NCI-H345 (cell line): ENCODE measurements at regions not wholly inside any gene's neighbourhood (a gene's known extent, or its start where the extent isn't known, plus 50 kb on each side); places are given as distances from the start of the nearest gene placed in this dataset.
"Not testable (repeated sequence)": the region's sequence is repeated elsewhere in the genome, so short reads cannot be mapped to it uniquely, and the experiment has no call there.

Experiments used
- DNase-seq: peaks from one replicate; lab custom pipeline; 2025; lab: John Stamatoyannopoulos, UW

DNA sequence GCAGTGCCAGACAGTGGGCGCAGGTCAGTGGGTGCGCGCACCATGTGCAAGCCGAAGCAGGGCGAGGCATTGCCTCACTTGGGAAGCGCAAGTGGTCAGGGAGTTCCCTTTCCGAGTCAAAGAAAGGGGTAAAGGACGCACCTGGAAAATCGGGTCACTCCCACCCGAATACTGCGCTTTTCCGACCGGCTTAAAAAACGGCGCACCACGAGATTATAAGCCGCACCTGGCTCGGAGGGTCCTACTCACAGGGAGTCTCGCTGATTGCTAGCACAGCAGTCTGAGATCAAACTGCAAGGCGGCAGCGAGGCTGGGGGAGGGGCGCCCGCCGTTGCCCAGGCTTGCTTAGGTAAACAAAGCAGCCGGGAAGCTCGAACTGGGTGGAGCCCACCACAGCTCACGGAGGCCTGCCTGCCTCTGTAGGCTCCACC, 77.9 kb downstream of the NR4A2 start:
- DNase-seq: not testable (repeated sequence)

DNA sequence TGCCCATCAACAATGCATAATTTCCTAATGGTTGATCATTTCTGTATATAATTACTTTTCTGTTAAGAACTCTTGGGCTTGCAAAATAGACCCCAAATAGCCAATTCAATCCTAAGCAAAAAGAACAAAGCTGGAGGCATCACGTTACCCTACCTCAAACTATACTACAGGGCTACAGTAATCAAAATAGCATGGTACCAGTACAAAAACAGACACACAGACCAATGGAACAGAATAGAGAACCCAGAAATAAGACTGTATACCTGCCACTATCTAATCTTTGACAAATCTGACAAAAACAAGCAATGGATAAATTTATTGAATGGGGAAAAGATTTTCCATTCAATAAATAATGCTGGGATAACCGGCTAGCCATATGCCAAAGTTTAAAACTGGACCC, 78.8 kb downstream of the NR4A2 start:
- DNase-seq: no peak

- DNase-seq: no peak
These were observed 89.6 kb downstream of the NR4A2 start for GRCh38 chr2:156242874-156243273.

DNA sequence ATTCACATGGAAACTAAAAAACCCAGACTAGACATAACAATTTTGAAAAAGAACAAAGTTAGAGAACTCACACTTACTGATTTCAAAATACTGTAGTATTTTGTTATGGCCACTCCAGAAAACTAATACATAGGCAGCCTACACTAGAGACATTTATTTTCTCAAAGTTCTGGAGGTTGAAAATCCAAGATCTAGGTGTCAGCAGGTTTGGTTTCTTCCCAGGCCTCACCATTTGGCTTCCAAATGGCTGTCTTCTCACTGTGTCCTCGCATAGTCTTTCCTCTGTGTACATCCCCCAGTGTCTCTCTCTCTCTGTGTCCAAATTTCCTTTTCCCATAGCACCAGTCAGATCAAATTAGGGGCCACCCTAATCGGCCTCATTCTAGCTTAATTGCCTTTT, 95.0 kb downstream of the NR4A2 start:
- no peak for DNase-seq

- DNase-seq: no peak
These were observed 102.7 kb downstream of the NR4A2 start for GRCh38 chr2:156229724-156230362.

- DNase-seq: not testable (repeated sequence)
These were observed 109.2 kb downstream of the NR4A2 start for GRCh38 chr2:156223328-156223727.

DNA sequence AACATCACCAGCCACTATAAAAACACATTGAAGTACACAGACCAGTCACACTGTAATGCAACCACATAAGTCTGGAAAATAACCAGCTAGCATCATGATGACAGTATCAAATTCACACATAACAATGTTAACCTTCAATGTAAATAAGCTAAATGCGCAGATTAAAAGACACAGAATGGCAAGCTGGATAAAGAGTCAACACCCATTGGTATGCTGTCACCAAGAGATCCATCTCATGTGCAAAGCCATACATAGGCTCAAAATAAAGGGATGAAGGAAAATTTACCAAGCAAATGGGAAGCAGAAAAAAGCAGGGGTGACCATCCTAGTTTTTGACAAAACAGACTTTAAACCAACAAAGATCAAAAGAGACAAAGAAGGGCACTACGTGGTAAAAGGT, 110.8 kb downstream of the NR4A2 start:
- no peak for DNase-seq

DNA sequence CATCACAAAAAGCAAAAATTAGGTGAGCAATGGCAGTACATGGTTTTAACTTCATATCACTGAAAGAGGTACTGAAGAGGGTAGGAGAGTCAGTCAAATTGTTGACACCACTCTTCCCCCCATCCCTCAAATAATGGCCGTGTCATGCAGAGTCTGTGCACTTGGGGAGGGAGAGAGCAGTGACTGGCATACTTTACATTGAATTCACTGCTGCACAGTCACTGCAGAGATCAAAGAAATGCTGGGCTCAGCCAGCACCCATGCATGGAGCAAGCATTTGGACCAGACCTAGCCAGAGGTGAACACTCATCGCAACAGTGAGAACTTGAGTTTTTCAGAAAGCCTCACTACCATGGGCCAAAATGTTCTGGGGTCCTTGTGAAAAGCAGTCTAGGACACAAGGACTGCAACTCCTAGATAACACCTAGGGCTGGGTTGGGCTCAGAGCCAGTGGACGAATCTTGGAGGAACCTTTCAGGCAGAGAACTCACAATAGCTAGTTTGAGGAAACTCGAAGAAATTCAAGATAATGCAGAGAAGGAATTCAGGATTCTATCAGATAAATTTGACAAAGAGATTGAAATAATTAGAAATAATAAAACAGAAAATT, 112.9 kb downstream of the NR4A2 start:
- DNase-seq: no peak

DNA sequence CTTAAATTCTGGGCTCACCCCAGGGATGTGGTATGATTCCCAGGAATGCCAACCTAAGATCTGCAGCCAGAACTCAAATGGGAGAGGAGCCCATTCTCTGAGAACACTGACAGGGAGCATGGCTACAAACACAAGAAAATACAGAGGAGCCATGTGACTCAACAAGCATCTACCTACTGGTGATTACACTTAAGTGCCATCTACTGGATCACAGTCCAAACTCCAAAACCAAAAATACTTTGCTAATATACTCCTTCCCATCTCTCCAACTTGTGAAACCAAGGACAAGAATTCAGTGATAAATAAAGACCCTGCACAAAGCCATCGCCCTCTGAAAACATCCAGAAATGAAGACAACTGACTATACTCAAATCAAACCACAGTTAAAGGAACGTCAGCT, 116.9 kb downstream of the NR4A2 start:
- no peak for DNase-seq

DNA sequence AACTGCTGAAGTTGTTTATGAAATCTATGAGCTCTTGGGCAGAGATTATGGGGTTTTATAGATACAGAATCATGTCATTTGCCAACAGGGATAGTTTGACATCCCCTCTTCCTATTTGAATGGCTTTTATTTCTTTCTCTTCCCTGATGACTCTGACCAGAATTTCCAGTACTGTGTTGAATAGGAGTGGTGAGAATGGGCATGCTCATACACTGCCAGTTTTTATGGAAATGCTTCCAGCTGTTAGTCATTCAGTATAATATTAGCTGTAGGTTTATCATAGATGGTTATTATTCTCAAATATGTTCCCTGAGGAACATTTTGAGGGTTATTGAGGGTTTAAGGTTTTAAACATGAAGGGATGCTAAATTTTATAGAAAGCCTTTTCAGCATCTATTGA, 121.2 kb downstream of the NR4A2 start:
- DNase-seq: no peak

- no peak for DNase-seq
These were observed 126.2 kb downstream of the NR4A2 start for GRCh38 chr2:156206355-156206754.

- no peak for DNase-seq
These were observed 132.9 kb downstream of the NR4A2 start for GRCh38 chr2:156199588-156199987.

DNA sequence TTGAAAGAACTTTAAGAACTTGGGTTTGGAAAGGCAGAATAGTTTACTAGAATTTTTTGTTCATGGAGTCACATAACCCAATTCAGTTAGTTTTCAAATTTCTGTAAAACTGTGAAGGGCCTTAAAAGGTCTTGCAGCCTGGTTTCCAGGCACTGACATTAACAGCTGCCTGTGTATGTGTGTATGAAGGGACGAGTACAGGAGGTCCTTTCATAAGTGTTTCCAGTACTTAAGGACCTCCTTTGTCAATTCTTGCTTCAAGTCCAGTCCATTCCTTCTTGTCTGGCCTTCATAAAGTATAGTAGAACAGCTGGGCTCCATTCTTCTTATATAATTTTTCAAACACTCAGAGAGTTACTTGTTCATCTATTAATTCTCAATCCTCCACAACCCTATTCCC, 136.5 kb downstream of the NR4A2 start:
- DNase-seq: no peak

- DNase-seq: no peak
These were observed 140.1 kb downstream of the NR4A2 start for GRCh38 chr2:156192468-156192867.

GRCh38 chr2:156191527-156191926, 141.0 kb downstream of the NR4A2 start:
- no peak for DNase-seq

DNA sequence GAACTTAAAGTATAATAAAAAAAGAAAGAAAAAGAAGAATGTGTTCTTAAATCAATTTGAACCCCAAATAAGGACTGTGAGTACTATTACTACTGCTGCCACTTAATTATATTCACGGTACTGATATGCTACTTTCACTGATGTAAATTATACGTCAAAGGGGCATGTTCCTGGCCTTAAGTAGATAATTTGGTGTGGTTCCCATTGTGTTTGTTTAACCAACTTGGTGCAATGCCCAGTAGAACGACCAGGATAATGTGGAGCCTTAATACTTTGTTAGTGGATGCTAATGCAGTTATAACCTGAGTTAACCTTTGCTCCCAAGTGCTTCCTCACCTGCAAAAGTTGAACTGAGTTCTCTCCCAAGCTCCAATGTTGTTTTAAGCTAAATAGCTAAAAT, 142.0 kb downstream of the NR4A2 start:
- no peak for DNase-seq

- no peak for DNase-seq
These were observed 142.9 kb downstream of the NR4A2 start for GRCh38 chr2:156189584-156189983.

GRCh38 chr2:156189143-156189542, 143.4 kb downstream of the NR4A2 start:
- peak; percentile 78 for DNase-seq

GRCh38 chr2:156182132-156182531, 150.4 kb downstream of the NR4A2 start:
- peak; percentile 93 for DNase-seq

DNA sequence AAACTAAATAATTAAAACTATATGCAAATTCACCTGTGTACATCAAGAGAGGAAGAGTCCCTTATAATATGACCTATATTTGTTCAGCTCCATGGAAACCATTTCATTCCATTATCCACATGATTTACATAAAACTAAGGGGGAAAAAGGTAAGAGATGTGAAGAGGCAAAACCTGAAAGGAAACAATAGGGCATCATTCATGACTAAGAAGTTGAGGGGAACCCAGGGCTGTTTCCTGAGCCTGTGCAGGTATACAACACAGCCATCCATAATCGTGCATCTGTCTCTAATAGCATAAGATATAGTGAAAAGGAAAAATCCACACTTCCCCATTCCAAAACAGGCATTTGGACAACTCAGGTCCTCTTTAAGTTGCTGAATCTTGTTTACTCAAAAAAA, 151.3 kb downstream of the NR4A2 start:
- peak; percentile 20 for DNase-seq

GRCh38 chr2:156177654-156178053, 154.9 kb downstream of the NR4A2 start:
- DNase-seq: no peak

DNA sequence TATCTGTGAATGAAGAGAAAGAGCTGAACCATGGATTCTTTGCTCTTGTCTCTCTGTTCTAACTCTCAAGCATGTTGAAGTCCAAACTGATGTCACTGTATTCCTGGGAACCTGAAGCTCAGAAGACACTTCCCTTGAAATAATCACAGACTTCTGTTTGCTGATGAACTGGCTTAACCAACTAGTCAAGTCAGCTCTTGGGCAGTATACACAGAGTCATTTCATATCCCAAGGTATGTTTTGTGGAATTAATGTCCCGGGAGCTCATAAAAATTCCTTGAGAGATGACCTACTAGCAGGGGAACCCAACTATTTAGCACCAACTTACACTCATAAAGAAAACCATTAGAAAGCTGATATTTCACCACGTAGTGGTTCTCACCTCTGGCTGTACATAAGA, 156.6 kb downstream of the NR4A2 start:
- DNase-seq: no peak

GRCh38 chr2:156170929-156171328, 161.6 kb downstream of the NR4A2 start:
- DNase-seq: no peak

DNA sequence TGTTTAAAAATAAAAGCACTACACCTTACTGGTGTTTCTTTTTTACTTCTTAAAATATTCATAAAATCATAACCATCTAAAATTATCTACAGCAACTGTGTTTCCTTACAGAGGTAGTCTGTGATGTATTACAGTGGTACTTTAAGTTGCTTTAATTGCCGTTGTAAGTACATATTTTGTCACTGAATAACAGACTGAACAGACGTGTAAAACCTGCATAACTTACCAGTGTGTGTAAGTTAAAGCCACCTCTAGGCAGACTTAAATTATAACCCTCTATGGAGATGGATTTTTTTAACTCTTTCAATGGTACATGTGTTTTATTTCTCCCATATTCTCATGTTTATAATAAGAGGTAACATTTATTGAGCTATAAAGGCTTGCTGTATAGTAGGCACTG, 166.8 kb downstream of the NR4A2 start:
- DNase-seq: no peak
